CD4-positive, alpha-beta memory T cell (primary cell): ENCODE measurements at regions not wholly inside any gene's neighbourhood (a gene's known extent, or its start where the extent isn't known, plus 50 kb on each side); places are given as distances from the start of the nearest gene placed in this dataset.

Experiments used
- CTCF ChIA-PET: fragments of 350-600 bp; sonication (Branson Sonifier 250); formaldehyde crosslinking; loops from one replicate; lab custom pipeline; 2021; ENCODE audit warnings: inconsistent platforms; ENCODE audit not compliant: partially characterized antibody; lab: Charles Lee
- POLR2A ChIA-PET: fragments of 350-600 bp; sonication (Branson Sonifier 250); formaldehyde crosslinking; loops from one replicate; lab custom pipeline; 2021; ENCODE audit not compliant: partially characterized antibody; lab: Charles Lee
- DNase-seq, 5 donors: peaks; one replicate each; pipeline versions ENCODE4 v3.0.0 to v3.0.0-alpha.2; 2020 to 2022; ENCODE audit warnings: mixed read lengths in 1 of 5
- H3K27ac ChIP-seq: one replicate; pipeline ENCODE4 v1.7.0; 2013; ENCODE audit warnings: low read depth, low read length
- H3K27me3 ChIP-seq: 2 replicates; pipeline ENCODE4 v1.7.0; 2013; ENCODE audit warnings: mild to moderate bottlenecking, low read length, moderate library complexity; ENCODE audit not compliant: insufficient read depth
- H3K36me3 ChIP-seq: 2 replicates; pipeline ENCODE4 v1.7.0; 2013; ENCODE audit warnings: mild to moderate bottlenecking, low read length, moderate library complexity; ENCODE audit not compliant: insufficient read depth
- H3K4me1 ChIP-seq: 2 replicates; pipeline ENCODE4 v1.7.0; 2013; ENCODE audit warnings: mild to moderate bottlenecking, low read length, moderate library complexity; ENCODE audit not compliant: insufficient read depth
- H3K4me3 ChIP-seq, 2 donors: one replicate each; pipeline ENCODE4 v1.7.0; 2013; ENCODE audit warnings: low read length in 2 of 2, mild to moderate bottlenecking in 1 of 2
- H3K9me3 ChIP-seq, 2 donors: one replicate each; pipeline ENCODE4 v1.7.0; 2013; ENCODE audit warnings: low read length in 2 of 2, control low read depth in 1 of 2; ENCODE audit not compliant: control insufficient read depth in 1 of 2
- H3K27ac Mint-ChIP-seq, 7 donors: one replicate each; pipeline ENCODE4 v1.8.0; 2020 to 2021; ENCODE audit warnings: mixed read lengths in 7 of 7, mild to moderate bottlenecking in 6 of 7, inconsistent platforms in 3 of 7, moderate library complexity in 3 of 7
- H3K27me3 Mint-ChIP-seq, 2 donors: one replicate each; pipeline ENCODE4 v1.8.0; 2020 to 2021; ENCODE audit warnings: mixed read lengths in 2 of 2
- H3K36me3 Mint-ChIP-seq, 2 donors: one replicate each; pipeline ENCODE4 v1.8.0; 2020 to 2021; ENCODE audit warnings: mixed read lengths in 2 of 2, inconsistent platforms in 1 of 2, mild to moderate bottlenecking in 1 of 2
- H3K4me1 Mint-ChIP-seq, 4 donors: one replicate each; pipeline ENCODE4 v1.8.0; 2020 to 2021; ENCODE audit warnings: mixed read lengths in 4 of 4, mild to moderate bottlenecking in 1 of 4
- H3K4me3 Mint-ChIP-seq, 8 donors: one replicate each; pipeline ENCODE4 v1.8.0; 2020 to 2021; ENCODE audit warnings: mixed read lengths in 8 of 8, mild to moderate bottlenecking in 7 of 8, moderate library complexity in 6 of 8, inconsistent platforms in 3 of 8
- H3K9me3 Mint-ChIP-seq, 8 donors: one replicate each; pipeline ENCODE4 v1.8.0; 2020 to 2021; ENCODE audit warnings: mixed read lengths in 8 of 8, mild to moderate bottlenecking in 5 of 8, inconsistent platforms in 3 of 8, moderate library complexity in 1 of 8
- intact Hi-C: fragments of 100-400 bp; cut with micrococcal nuclease; formaldehyde crosslinking; loops from one replicate; pipeline ENCODE4 v1.15.1; 2023

DNA sequence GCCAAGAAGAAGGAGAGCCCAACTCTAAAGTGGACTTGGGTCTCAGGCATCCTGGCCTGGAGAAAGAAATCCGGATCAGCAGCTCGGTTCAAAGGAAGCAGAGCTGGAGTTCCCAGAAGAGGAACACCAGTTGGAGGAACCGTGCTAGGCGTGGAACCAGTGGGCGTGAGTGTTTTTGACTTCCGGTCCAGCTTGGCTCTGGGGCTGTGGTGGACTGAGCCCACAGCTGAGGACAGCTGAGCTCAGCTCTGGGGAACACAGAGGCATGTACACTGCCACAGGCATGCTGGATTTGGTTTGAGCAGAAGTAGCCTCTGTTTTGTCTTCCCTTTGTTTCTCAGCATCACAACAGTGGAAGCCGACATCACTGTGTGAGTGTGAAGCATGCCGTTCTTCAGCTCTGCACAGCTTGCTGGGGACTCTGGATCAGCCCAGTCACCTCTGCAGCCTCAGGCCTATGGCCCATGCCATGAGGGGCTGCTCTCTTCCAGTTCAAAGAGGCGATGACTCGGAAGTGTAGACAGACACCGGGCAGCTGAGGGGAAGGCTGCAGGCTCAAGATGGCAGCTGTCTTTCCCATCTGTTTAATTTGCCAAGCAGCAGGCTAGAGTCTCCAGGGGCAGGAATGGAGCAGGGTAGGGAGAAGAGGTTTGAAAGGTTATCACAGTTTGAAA is 185.8 kb upstream of the UBE3A start:
- H3K27me3 Mint-ChIP-seq, result peaks cover 7% of the 10 kb centered on the region in 2 donors
- CTCF ChIA-PET, result no interaction called here
- H3K27ac ChIP-seq, result no peak overlapping the region
- H3K4me3 Mint-ChIP-seq, result no peak overlapping the region
- no peaks in the 10 kb centered on the region for H3K27me3 ChIP-seq
- H3K9me3 ChIP-seq, result no peaks in the 10 kb centered on the region
- no peak overlapping the region for H3K27ac Mint-ChIP-seq
- intact Hi-C loops, result no loop called here
- H3K36me3 Mint-ChIP-seq, result no peaks in the 10 kb centered on the region
- H3K4me1 ChIP-seq, result no peaks in the 10 kb centered on the region
- peaks cover 0 to 5% (median 0%) of the 10 kb centered on the region in 8 donors for H3K9me3 Mint-ChIP-seq
- H3K4me3 ChIP-seq, result no peak overlapping the region
- H3K36me3 ChIP-seq, result no peaks in the 10 kb centered on the region
- POLR2A ChIA-PET, result no interaction called here
- peaks cover 0 to 1% (median 0%) of the 10 kb centered on the region in 4 donors for H3K4me1 Mint-ChIP-seq
- DNase-seq, result no peak

DNA sequence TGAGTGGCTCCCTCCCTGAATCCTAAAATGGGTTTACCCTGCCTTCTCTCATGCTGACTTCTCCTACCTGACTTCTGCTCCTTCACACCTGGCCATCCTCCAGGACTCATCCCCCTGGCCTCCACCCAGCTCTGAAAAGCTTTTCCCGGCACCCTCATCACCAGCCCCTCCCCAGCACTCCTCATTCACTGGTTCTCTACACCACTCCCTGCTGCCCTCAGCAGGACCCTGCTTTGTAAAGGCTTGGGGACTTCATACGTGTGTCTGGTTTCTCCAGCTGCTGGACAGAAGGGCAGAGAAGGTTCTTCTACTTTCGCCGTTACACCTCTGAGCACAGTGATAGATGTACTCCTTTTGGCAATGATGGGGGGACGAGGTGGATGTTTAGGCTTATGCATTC is 184.9 kb upstream of the UBE3A start:
- peaks cover 0 to 1% (median 0%) of the 10 kb centered on the region in 4 donors for H3K4me1 Mint-ChIP-seq
- no peak for DNase-seq
- no peaks in the 10 kb centered on the region for H3K27me3 ChIP-seq
- H3K9me3 Mint-ChIP-seq, result peaks cover 0 to 5% (median 0%) of the 10 kb centered on the region in 8 donors
- no peak overlapping the region for H3K27ac Mint-ChIP-seq
- H3K4me1 ChIP-seq, result no peaks in the 10 kb centered on the region
- H3K9me3 ChIP-seq, result no peaks in the 10 kb centered on the region
- H3K27me3 Mint-ChIP-seq, result peaks cover 5 to 8% of the 10 kb centered on the region in 2 donors
- H3K36me3 ChIP-seq, result no peaks in the 10 kb centered on the region
- H3K4me3 ChIP-seq, result no peak overlapping the region
- ChIA-PET CTCF (no interaction called here), POLR2A (no interaction called here)
- intact Hi-C loops, result no loop called here
- no peak overlapping the region for H3K27ac ChIP-seq
- no peak overlapping the region for H3K4me3 Mint-ChIP-seq
- no peaks in the 10 kb centered on the region for H3K36me3 Mint-ChIP-seq

DNA sequence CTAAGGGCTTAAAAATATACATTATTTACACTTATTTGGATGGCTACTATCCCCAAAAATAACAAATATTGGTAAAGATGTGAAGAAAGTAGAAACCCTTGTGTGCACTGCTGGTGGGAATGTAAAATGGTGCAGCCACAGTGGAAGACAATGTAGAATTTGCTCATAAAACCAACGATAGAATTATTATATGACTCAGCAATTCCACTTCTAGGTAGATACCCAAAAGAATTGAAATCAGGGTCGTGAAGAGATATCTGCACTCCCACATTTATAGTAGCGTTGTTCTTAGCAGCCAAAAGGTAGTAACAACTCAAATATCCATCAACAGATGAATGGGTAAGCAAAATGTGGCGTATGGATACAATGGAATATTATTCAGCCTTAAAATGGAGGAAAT is 181.6 kb upstream of the UBE3A start:
- no peaks in the 10 kb centered on the region for H3K36me3 Mint-ChIP-seq
- Histone ChIP-seq H3K9me3 (no peaks in the 10 kb centered on the region), H3K36me3 (no peaks in the 10 kb centered on the region), H3K4me1 (no peaks in the 10 kb centered on the region), H3K27me3 (no peaks in the 10 kb centered on the region), H3K27ac (no peak overlapping the region), H3K4me3 (no peak overlapping the region)
- peaks cover 0 to 1% (median 0%) of the 10 kb centered on the region in 4 donors for H3K4me1 Mint-ChIP-seq
- H3K27ac Mint-ChIP-seq, result no peak overlapping the region
- H3K4me3 Mint-ChIP-seq, result no peak overlapping the region
- no peak for DNase-seq
- H3K27me3 Mint-ChIP-seq, result peaks cover 4 to 6% of the 10 kb centered on the region in 2 donors
- ChIA-PET CTCF (no interaction called here), POLR2A (no interaction called here)
- peaks cover 0 to 5% (median 2%) of the 10 kb centered on the region in 8 donors for H3K9me3 Mint-ChIP-seq
- intact Hi-C loops, result no loop called here

DNA sequence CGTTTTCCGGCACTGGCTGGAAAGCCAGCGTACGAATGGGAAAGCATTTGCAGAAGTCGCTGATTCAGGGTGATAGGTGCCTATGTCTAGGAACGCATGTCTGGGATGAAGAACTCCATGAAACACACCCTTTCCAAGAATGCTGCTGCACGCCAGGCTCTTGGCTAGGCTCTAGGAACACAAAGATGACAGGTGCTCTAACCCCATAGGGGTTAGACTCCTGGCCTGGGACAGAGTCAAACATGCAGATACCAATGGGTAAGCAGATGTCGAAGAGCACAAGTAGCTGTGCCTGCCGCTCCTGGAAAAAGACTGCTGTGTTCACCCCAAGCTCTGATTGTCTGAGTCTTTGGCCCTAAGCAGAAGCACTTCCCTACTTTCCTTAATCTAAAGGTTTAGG is 180.9 kb upstream of the UBE3A start:
- Histone ChIP-seq H3K27ac (no peak overlapping the region), H3K27me3 (no peaks in the 10 kb centered on the region), H3K4me3 (no peak overlapping the region), H3K36me3 (no peaks in the 10 kb centered on the region), H3K4me1 (no peaks in the 10 kb centered on the region), H3K9me3 (no peaks in the 10 kb centered on the region)
- ChIA-PET POLR2A (no interaction called here), CTCF (no interaction called here)
- intact Hi-C loops, result no loop called here
- no peaks in the 10 kb centered on the region for H3K36me3 Mint-ChIP-seq
- no peak overlapping the region for H3K27ac Mint-ChIP-seq
- peaks cover 0 to 5% (median 2%) of the 10 kb centered on the region in 8 donors for H3K9me3 Mint-ChIP-seq
- no peak for DNase-seq
- peaks cover 4 to 6% of the 10 kb centered on the region in 2 donors for H3K27me3 Mint-ChIP-seq
- no peak overlapping the region for H3K4me3 Mint-ChIP-seq
- peaks cover 0 to 1% (median 0%) of the 10 kb centered on the region in 4 donors for H3K4me1 Mint-ChIP-seq

DNA sequence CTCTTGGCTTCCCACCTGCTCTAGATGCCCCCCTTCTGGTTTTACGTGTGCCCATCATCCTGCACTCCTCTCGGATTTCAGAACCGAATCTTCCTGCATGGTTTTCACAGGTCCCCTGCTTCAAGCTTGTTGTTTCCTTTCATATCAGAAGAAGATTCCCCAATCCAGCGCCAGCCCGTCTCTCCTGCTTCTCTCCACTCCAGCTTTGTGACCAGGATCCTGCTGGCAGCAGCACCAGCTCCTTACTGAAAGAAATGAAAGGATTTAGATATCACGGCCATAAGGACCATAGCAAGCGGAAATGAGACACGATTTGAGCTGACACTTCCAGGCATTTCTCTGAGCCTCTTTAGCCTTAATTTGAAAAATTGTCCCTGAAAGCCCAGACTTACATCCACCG is 180.3 kb upstream of the UBE3A start:
- no peak overlapping the region for H3K4me3 Mint-ChIP-seq

DNA sequence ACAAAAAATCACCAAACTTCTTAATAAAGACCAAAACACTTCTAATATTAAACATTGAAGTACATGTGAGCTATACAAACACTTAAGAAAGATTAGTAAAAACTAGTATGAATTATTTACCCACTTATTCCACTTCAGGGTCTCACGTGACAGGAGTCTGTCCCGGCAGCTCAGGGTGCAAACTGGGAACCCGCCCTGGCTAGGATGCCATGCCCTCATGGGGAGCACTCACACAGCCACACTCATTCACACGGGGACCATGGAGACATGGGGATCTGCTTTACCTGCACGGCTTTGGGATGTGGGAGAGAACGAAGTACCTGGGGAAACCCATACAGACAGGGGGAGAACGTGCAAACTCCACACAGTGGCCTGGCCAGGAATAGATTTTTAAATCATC is 179.3 kb upstream of the UBE3A start:
- Mint-ChIP-seq H3K4me3 (no peak overlapping the region), H3K4me1 (peaks cover 0 to 1% (median 0%) of the 10 kb centered on the region in 4 donors), H3K27ac (no peak overlapping the region), H3K9me3 (peaks cover 0 to 5% (median 2%) of the 10 kb centered on the region in 8 donors), H3K27me3 (peaks cover 2 to 4% of the 10 kb centered on the region in 2 donors), H3K36me3 (no peaks in the 10 kb centered on the region)
- POLR2A ChIA-PET, result no interaction called here
- intact Hi-C loops, result no loop called here
- H3K36me3 ChIP-seq, result no peaks in the 10 kb centered on the region
- no peak overlapping the region for H3K4me3 ChIP-seq
- H3K9me3 ChIP-seq, result no peaks in the 10 kb centered on the region
- no peak overlapping the region for H3K27ac ChIP-seq
- CTCF ChIA-PET, result no interaction called here
- DNase-seq, result no peak
- H3K4me1 ChIP-seq, result no peaks in the 10 kb centered on the region
- H3K27me3 ChIP-seq, result no peaks in the 10 kb centered on the region

More for the DNA sequence above, 180.3 kb upstream of the UBE3A start:
- Mint-ChIP-seq H3K4me1 (peaks cover 0 to 1% (median 0%) of the 10 kb centered on the region in 4 donors), H3K36me3 (no peaks in the 10 kb centered on the region), H3K27me3 (peaks cover 2 to 4% of the 10 kb centered on the region in 2 donors), H3K9me3 (peaks cover 0 to 5% (median 2%) of the 10 kb centered on the region in 8 donors), H3K27ac (no peak overlapping the region)
- CTCF ChIA-PET, result no interaction called here
- no peak for DNase-seq
- intact Hi-C loops, result no loop called here
- Histone ChIP-seq H3K36me3 (no peaks in the 10 kb centered on the region), H3K4me3 (no peak overlapping the region), H3K27me3 (no peaks in the 10 kb centered on the region), H3K9me3 (no peaks in the 10 kb centered on the region), H3K4me1 (no peaks in the 10 kb centered on the region), H3K27ac (no peak overlapping the region)
- POLR2A ChIA-PET, result no interaction called here

DNA sequence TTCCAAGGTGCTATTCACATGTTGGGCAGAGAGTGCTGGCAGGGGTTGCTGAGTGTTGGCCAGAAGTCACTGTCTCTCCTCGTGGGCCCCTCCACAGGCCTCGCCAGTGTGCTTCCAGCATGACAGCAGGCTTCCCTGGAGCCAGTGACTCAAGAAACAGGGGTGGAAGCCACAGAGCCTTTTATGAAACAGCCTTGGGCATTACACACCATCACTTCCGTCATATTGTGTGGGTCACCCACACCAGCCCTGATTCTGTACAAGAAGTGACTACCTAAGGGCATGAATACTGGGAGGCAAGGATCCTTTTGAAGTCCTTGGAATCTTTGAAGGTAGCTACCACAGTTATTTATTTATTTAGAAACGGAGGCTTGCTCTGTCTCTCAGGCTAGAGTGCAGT is 177.6 kb upstream of the UBE3A start:
- no peaks in the 10 kb centered on the region for H3K4me1 ChIP-seq
- no peak overlapping the region for H3K4me3 Mint-ChIP-seq
- no peak for DNase-seq
- no peaks in the 10 kb centered on the region for H3K27me3 ChIP-seq
- peaks cover 0 to 4% of the 10 kb centered on the region in 2 donors for H3K27me3 Mint-ChIP-seq
- intact Hi-C loops, result no loop called here
- no peaks in the 10 kb centered on the region for H3K4me1 Mint-ChIP-seq
- CTCF ChIA-PET, result no interaction called here
- H3K4me3 ChIP-seq, result no peak overlapping the region
- POLR2A ChIA-PET, result no interaction called here
- no peaks in the 10 kb centered on the region for H3K36me3 Mint-ChIP-seq
- H3K36me3 ChIP-seq, result no peaks in the 10 kb centered on the region
- no peak overlapping the region for H3K27ac Mint-ChIP-seq
- peaks cover 0 to 5% (median 2%) of the 10 kb centered on the region in 8 donors for H3K9me3 Mint-ChIP-seq
- no peaks in the 10 kb centered on the region for H3K9me3 ChIP-seq
- H3K27ac ChIP-seq, result no peak overlapping the region
